HL-60 (cell line): ENCODE measurements at regions not wholly inside any gene's neighbourhood (a gene's known extent, or its start where the extent isn't known, plus 50 kb on each side); places are given as distances from the start of the nearest gene placed in this dataset.

Source experiments
- DNase-seq, 2 experiments: peaks; one replicate each; pipeline ENCODE4 v3.0.0-alpha.2; 2010 to 2020; ENCODE audit warnings: low read depth in 1 of 2, low spot score in 1 of 2
- H3K27ac ChIP-seq: fragments of 250-450 bp; sonication (Bioruptor Pico); replicated peaks from 2 replicates; pipeline ENCODE4 v1.5.1; 2020; ENCODE audit warnings: mild to moderate bottlenecking, moderate library complexity
- H3K27me3 ChIP-seq: fragments of 250-450 bp; sonication (Bioruptor Pico); 2 replicates; pipeline ENCODE4 v1.5.1; 2021; ENCODE audit warnings: mild to moderate bottlenecking, moderate library complexity; ENCODE audit not compliant: insufficient read depth, poor library complexity, severe bottlenecking
- H3K4me3 ChIP-seq: replicated peaks from 2 replicates; pipeline ENCODE4 v1.5.1; 2011; ENCODE audit warnings: mild to moderate bottlenecking, control low read depth, low read length; ENCODE audit not compliant: insufficient read depth
- GABPA ChIP-seq: IDR thresholded peaks from 2 replicates; pipeline ENCODE4 v1.6.1; 2012; ENCODE audit warnings: low read depth
- POLR2AphosphoS5 ChIP-seq: IDR thresholded peaks from 2 replicates; pipeline ENCODE4 v1.6.1; 2012; ENCODE audit warnings: low read depth
- SPI1 ChIP-seq: IDR thresholded peaks from 2 replicates; pipeline ENCODE4 v1.6.1; 2012; ENCODE audit warnings: low read depth, mild to moderate bottlenecking, borderline replicate concordance
- TF ChIP-seq, protein P1 (sequence below): IDR thresholded peaks from 2 replicates; pipeline ENCODE4 v1.6.1; 2012; ENCODE audit warnings: low read depth; ENCODE audit not compliant: insufficient replicate concordance
- TF ChIP-seq, protein P2 (sequence below): IDR thresholded peaks from one replicate; pipeline ENCODE4 v1.5.1; 2011; ENCODE audit warnings: low read length, control low read depth, inconsistent platforms; ENCODE audit not compliant: insufficient read depth

DNA sequence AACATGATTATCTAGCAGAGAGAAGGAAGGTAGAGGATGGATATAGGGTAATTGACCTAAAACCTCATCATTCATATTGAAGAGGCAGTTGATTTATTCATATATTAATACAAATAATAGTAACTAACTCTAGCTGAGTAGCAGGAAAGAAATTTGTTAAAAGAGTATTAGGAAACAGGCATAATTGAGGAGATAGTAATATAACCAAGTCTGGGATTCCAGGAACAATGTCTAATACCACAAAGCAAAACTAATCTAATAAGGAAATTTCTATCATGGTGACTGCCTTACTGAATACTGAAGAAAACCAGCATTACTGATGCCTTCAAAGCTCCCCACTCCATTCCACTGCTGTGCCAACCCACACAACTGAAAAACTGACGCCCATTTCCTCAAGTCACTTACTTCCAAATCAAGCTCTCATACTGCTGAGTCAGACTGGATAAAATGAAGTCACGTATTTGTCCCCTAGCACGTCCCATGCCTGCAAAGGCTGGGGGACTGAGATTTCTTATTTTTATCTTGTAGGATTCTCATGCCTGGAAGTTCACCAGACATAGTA lies 153.9 kb downstream of the SMC2 start:
- H3K4me3 ChIP-seq = no peak overlapping the region
- TF ChIP-seq SPI1 (no peak), POLR2AphosphoS5 (no peak), GABPA (no peak)
- TF ChIP-seq, protein P1, sequence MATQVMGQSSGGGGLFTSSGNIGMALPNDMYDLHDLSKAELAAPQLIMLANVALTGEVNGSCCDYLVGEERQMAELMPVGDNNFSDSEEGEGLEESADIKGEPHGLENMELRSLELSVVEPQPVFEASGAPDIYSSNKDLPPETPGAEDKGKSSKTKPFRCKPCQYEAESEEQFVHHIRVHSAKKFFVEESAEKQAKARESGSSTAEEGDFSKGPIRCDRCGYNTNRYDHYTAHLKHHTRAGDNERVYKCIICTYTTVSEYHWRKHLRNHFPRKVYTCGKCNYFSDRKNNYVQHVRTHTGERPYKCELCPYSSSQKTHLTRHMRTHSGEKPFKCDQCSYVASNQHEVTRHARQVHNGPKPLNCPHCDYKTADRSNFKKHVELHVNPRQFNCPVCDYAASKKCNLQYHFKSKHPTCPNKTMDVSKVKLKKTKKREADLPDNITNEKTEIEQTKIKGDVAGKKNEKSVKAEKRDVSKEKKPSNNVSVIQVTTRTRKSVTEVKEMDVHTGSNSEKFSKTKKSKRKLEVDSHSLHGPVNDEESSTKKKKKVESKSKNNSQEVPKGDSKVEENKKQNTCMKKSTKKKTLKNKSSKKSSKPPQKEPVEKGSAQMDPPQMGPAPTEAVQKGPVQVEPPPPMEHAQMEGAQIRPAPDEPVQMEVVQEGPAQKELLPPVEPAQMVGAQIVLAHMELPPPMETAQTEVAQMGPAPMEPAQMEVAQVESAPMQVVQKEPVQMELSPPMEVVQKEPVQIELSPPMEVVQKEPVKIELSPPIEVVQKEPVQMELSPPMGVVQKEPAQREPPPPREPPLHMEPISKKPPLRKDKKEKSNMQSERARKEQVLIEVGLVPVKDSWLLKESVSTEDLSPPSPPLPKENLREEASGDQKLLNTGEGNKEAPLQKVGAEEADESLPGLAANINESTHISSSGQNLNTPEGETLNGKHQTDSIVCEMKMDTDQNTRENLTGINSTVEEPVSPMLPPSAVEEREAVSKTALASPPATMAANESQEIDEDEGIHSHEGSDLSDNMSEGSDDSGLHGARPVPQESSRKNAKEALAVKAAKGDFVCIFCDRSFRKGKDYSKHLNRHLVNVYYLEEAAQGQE = no peak
- TF ChIP-seq, protein P2, sequence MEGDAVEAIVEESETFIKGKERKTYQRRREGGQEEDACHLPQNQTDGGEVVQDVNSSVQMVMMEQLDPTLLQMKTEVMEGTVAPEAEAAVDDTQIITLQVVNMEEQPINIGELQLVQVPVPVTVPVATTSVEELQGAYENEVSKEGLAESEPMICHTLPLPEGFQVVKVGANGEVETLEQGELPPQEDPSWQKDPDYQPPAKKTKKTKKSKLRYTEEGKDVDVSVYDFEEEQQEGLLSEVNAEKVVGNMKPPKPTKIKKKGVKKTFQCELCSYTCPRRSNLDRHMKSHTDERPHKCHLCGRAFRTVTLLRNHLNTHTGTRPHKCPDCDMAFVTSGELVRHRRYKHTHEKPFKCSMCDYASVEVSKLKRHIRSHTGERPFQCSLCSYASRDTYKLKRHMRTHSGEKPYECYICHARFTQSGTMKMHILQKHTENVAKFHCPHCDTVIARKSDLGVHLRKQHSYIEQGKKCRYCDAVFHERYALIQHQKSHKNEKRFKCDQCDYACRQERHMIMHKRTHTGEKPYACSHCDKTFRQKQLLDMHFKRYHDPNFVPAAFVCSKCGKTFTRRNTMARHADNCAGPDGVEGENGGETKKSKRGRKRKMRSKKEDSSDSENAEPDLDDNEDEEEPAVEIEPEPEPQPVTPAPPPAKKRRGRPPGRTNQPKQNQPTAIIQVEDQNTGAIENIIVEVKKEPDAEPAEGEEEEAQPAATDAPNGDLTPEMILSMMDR = no peak
- no peak for DNase-seq
- H3K27ac ChIP-seq = no peak overlapping the region
- no peaks in the 10 kb centered on the region for H3K27me3 ChIP-seq

DNA sequence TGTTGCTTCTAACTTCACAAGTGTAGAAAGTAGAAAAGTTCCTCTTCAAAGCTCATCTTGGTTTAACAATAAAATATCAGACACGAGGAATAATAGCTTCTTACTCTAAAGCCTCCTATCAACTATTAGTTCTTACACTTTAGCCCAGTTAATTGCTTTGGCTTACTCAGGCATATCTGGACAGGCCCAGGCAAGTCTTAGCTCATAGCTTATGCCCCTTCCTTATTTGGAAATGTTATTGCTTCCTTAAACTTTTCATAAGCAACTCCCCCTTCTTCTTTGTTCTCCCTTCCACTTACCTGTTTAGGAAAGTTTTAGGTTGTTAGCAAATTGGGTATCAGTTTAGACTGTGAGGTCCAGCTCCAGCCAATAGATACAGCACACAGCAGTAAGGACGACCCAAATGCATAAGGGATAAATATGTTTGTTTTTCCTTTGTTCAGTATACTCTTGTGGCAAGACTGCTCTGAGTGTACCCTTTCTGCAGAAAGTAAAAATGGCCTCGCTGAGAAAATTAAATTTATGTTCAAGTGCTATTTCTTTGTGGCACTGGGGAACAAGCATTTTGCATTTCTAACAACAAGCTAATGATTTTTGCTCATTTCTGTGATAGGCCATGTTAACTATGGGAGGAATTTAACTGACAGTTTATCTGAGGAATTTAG lies 162.1 kb downstream of the SMC2 start:
- Histone ChIP-seq H3K4me3 (no peak overlapping the region), H3K27ac (no peak overlapping the region), H3K27me3 (no peaks in the 10 kb centered on the region)
- DNase-seq = no peak
- TF ChIP-seq, protein P2 = no peak
- no peak for TF ChIP-seq SPI1
- TF ChIP-seq POLR2AphosphoS5 = no peak
- TF ChIP-seq, protein P1 = no peak
- TF ChIP-seq GABPA = no peak

DNA sequence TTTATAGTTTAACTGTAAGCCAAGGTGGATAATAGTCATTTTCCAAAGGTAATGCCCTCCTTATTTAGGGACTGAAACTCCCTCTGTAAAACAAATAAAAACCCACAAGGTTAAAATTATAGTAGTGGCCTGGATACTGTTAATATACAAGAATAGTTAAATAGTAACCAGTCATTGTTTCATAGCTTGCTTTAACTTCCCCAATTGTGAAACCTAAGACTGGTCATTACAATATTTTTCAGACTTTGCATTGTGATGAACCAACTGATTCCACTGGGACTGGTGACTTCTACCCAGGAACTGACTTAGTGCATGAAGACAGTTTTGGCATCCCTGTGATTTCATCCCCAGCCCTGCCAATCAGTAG lies 162.6 kb downstream of the SMC2 start:
- no peak for DNase-seq
- H3K27ac ChIP-seq = no peak overlapping the region
- H3K27me3 ChIP-seq = no peaks in the 10 kb centered on the region
- no peak overlapping the region for H3K4me3 ChIP-seq
- TF ChIP-seq, protein P1 = no peak
